GM23338 (cell line): ENCODE measurements at regions not wholly inside any gene's neighbourhood (a gene's known extent, or its start where the extent isn't known, plus 50 kb on each side); places are given as distances from the start of the nearest gene placed in this dataset.

Experiments used
- ATAC-seq: fragments of 200-7000 bp; cut with Tn5 transposase; 3 replicates; pipeline ENCODE4 v1.9.1; 2020
- DNase-seq: peaks from one replicate; pipeline ENCODE4 v3.0.0-alpha.2; 2015; ENCODE audit warnings: low spot score
- H2AFZ ChIP-seq: fragments of 200-600 bp; sonication (generic); 2 replicates; pipeline ENCODE4 v1.8.0; 2016; ENCODE audit warnings: antibody characterized with exemption, mild to moderate bottlenecking, moderate library complexity
- H3F3A ChIP-seq: fragments of 200-600 bp; sonication (generic); replicated peaks from 2 replicates; pipeline ENCODE4 v1.8.0; 2017; ENCODE audit warnings: antibody characterized with exemption, mixed run types, low read depth
- H3K27ac ChIP-seq: fragments of 200-600 bp; sonication (generic); 2 replicates; pipeline ENCODE4 v1.6.1; 2016; ENCODE audit warnings: low read depth
- H3K27me3 ChIP-seq: fragments of 200-600 bp; sonication (generic); 2 replicates; pipeline ENCODE4 v1.8.0; 2016; ENCODE audit warnings: mild to moderate bottlenecking, mixed run types, moderate library complexity; ENCODE audit not compliant: insufficient read depth
- H3K36me3 ChIP-seq: fragments of 200-600 bp; sonication (generic); 2 replicates; pipeline ENCODE4 v1.8.0; 2016; ENCODE audit warnings: mild to moderate bottlenecking; ENCODE audit not compliant: insufficient read depth
- H3K4me1 ChIP-seq: fragments of 200-600 bp; sonication (generic); 2 replicates; pipeline ENCODE4 v1.8.0; 2016; ENCODE audit warnings: mild to moderate bottlenecking, moderate library complexity; ENCODE audit not compliant: insufficient read depth
- H3K4me2 ChIP-seq: fragments of 200-600 bp; sonication (generic); 2 replicates; pipeline ENCODE4 v1.7.1; 2017; ENCODE audit warnings: mixed run types
- H3K4me3 ChIP-seq: fragments of 200-600 bp; sonication (generic); 2 replicates; pipeline ENCODE4 v1.6.1; 2016; ENCODE audit warnings: mixed run types
- H3K79me2 ChIP-seq: fragments of 200-600 bp; sonication (generic); replicated peaks from 2 replicates; pipeline ENCODE4 v1.8.0; 2017; ENCODE audit warnings: mild to moderate bottlenecking; ENCODE audit not compliant: insufficient read depth
- H3K9me2 ChIP-seq: fragments of 200-600 bp; sonication (generic); 2 replicates; pipeline ENCODE4 v1.8.0; 2017; ENCODE audit not compliant: insufficient read depth
- H4K20me1 ChIP-seq: fragments of 200-600 bp; sonication (generic); replicated peaks from 2 replicates; pipeline ENCODE4 v1.8.0; 2017; ENCODE audit warnings: mild to moderate bottlenecking; ENCODE audit not compliant: insufficient read depth
- H3K27ac Mint-ChIP-seq: 2 replicates; pipeline ENCODE4 v1.8.0; 2020; ENCODE audit warnings: inconsistent platforms, mild to moderate bottlenecking, moderate library complexity, mixed read lengths
- H3K27me3 Mint-ChIP-seq: 3 replicates; pipeline ENCODE4 v1.8.0; 2022; ENCODE audit warnings: low read depth, mild to moderate bottlenecking, moderate library complexity, mixed read lengths, inconsistent platforms; ENCODE audit not compliant: insufficient read depth, poor library complexity
- H3K36me3 Mint-ChIP-seq: 3 replicates; pipeline ENCODE4 v1.8.0; 2021; ENCODE audit warnings: low read depth, mild to moderate bottlenecking, inconsistent platforms, moderate library complexity, mixed read lengths
- H3K4me1 Mint-ChIP-seq: 3 replicates; pipeline ENCODE4 v1.8.0; 2020; ENCODE audit warnings: mild to moderate bottlenecking, inconsistent platforms, mixed read lengths
- H3K4me3 Mint-ChIP-seq: 3 replicates; pipeline ENCODE4 v1.8.0; 2021; ENCODE audit warnings: moderate library complexity, mild to moderate bottlenecking, inconsistent platforms, mixed read lengths
- H3K9me3 Mint-ChIP-seq: 3 replicates; pipeline ENCODE4 v1.8.0; 2020; ENCODE audit warnings: moderate library complexity, mild to moderate bottlenecking, inconsistent platforms, mixed read lengths
- CREB1 ChIP-seq: fragments of 250-450 bp; sonication (Bioruptor Pico); IDR thresholded peaks from 2 replicates; pipeline ENCODE4 v1.5.0; 2020; ENCODE audit warnings: low read depth, mild to moderate bottlenecking, moderate library complexity
- EZH2 ChIP-seq: fragments of 200-600 bp; sonication (generic); IDR thresholded peaks from one replicate; pipeline ENCODE4 v1.8.0; 2017; ENCODE audit warnings: antibody characterized with exemption, mild to moderate bottlenecking, low read depth; ENCODE audit not compliant: unreplicated experiment
- EZH2phosphoT487 ChIP-seq: fragments of 200-600 bp; sonication (generic); IDR thresholded peaks from one replicate; pipeline ENCODE4 v1.8.1; 2018; ENCODE audit warnings: antibody characterized with exemption; ENCODE audit not compliant: unreplicated experiment
- JUNB ChIP-seq: IDR thresholded peaks from one replicate; pipeline ENCODE4 v1.6.1; 2016; ENCODE audit warnings: antibody characterized with exemption; ENCODE audit not compliant: unreplicated experiment
- ZNF114 ChIP-seq: fragments of 250-450 bp; sonication (Bioruptor Pico); IDR thresholded peaks from 2 replicates; pipeline ENCODE4 v1.5.0; 2020; ENCODE audit warnings: mild to moderate bottlenecking, moderate library complexity
- TF ChIP-seq, protein P1 (sequence below): fragments of 250-450 bp; sonication (Bioruptor Pico); IDR thresholded peaks from 2 replicates; pipeline ENCODE4 v1.5.0; 2020; ENCODE audit warnings: mild to moderate bottlenecking, moderate library complexity
- TF ChIP-seq, protein P2 (sequence below): IDR thresholded peaks from 2 replicates; pipeline ENCODE4 v1.6.1; 2016; ENCODE audit warnings: antibody characterized with exemption

DNA sequence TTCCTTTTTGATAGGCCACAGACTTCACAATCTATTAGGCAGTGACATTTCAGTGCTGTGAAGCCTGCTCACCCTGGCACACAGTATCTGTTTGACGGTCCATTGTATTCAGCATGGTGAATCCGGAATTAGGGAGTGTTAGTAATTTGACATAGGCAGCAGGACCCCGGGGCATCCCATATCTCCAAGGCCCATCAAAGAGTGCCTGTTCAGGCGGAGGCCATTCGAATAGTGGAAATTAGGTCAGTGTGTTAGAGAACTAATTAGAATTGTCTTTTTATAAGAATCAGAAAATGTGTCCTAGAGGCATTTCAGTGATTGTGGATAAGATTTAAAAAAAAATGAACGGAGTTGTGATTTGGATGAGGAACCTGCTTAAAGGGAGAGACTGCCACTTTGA lies 818.8 kb upstream of the SOX11 start (continued):
- TF ChIP-seq, protein P1, sequence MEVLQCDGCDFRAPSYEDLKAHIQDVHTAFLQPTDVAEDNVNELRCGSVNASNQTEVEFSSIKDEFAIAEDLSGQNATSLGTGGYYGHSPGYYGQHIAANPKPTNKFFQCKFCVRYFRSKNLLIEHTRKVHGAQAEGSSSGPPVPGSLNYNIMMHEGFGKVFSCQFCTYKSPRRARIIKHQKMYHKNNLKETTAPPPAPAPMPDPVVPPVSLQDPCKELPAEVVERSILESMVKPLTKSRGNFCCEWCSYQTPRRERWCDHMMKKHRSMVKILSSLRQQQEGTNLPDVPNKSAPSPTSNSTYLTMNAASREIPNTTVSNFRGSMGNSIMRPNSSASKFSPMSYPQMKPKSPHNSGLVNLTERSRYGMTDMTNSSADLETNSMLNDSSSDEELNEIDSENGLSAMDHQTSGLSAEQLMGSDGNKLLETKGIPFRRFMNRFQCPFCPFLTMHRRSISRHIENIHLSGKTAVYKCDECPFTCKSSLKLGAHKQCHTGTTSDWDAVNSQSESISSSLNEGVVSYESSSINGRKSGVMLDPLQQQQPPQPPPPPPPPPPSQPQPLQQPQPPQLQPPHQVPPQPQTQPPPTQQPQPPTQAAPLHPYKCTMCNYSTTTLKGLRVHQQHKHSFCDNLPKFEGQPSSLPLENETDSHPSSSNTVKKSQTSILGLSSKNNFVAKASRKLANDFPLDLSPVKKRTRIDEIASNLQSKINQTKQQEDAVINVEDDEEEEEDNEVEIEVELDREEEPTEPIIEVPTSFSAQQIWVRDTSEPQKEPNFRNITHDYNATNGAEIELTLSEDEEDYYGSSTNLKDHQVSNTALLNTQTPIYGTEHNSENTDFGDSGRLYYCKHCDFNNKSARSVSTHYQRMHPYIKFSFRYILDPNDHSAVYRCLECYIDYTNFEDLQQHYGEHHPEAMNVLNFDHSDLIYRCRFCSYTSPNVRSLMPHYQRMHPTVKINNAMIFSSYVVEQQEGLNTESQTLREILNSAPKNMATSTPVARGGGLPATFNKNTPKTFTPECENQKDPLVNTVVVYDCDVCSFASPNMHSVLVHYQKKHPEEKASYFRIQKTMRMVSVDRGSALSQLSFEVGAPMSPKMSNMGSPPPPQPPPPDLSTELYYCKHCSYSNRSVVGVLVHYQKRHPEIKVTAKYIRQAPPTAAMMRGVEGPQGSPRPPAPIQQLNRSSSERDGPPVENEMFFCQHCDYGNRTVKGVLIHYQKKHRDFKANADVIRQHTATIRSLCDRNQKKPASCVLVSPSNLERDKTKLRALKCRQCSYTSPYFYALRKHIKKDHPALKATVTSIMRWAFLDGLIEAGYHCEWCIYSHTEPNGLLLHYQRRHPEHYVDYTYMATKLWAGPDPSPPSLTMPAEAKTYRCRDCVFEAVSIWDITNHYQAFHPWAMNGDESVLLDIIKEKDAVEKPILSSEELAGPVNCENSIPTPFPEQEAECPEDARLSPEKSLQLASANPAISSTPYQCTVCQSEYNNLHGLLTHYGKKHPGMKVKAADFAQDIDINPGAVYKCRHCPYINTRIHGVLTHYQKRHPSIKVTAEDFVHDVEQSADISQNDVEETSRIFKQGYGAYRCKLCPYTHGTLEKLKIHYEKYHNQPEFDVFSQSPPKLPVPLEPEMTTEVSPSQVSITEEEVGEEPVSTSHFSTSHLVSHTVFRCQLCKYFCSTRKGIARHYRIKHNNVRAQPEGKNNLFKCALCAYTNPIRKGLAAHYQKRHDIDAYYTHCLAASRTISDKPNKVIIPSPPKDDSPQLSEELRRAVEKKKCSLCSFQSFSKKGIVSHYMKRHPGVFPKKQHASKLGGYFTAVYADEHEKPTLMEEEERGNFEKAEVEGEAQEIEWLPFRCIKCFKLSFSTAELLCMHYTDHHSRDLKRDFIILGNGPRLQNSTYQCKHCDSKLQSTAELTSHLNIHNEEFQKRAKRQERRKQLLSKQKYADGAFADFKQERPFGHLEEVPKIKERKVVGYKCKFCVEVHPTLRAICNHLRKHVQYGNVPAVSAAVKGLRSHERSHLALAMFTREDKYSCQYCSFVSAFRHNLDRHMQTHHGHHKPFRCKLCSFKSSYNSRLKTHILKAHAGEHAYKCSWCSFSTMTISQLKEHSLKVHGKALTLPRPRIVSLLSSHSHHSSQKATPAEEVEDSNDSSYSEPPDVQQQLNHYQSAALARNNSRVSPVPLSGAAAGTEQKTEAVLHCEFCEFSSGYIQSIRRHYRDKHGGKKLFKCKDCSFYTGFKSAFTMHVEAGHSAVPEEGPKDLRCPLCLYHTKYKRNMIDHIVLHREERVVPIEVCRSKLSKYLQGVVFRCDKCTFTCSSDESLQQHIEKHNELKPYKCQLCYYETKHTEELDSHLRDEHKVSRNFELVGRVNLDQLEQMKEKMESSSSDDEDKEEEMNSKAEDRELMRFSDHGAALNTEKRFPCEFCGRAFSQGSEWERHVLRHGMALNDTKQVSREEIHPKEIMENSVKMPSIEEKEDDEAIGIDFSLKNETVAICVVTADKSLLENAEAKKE (CRISPR knock-in tag): no peak
- TF ChIP-seq EZH2 (no peak), CREB1 (no peak), JUNB (no peak), ZNF114 (CRISPR knock-in tag) (no peak), EZH2phosphoT487 (no peak)
- TF ChIP-seq, protein P2, sequence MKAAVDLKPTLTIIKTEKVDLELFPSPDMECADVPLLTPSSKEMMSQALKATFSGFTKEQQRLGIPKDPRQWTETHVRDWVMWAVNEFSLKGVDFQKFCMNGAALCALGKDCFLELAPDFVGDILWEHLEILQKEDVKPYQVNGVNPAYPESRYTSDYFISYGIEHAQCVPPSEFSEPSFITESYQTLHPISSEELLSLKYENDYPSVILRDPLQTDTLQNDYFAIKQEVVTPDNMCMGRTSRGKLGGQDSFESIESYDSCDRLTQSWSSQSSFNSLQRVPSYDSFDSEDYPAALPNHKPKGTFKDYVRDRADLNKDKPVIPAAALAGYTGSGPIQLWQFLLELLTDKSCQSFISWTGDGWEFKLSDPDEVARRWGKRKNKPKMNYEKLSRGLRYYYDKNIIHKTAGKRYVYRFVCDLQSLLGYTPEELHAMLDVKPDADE: no peak

DNA sequence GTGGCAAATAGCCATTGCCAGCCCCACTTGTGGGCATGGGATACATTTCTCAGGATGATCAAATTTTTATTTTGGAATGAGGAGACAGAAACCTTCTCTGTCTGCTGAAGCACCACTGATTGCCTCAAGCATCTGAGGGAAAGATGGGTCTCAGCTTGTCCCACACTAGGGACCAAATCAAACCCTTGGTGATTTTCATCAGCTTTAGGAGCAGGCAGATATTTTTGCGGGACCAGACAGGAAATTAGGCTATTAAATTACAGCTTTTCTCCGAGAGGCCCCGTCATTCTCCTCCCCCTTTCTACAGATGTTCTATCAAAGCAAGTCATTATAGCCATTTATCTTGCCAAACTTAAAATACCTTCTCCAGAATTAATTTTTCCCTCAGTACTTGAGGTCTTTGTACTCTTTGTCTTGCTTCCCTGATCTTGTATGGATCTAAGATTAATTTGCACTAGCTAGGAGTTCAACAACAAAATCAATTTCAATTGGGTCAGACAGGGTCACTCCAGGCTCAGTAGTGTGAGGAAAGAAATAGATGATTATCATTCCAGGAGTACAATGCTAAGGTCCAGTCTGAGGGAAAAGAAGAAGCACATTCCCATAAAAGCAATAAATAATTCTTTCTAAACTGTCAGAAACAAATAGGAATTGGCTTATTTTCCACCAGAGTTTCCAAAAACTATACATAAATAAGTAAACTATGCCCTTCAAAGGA lies 818.1 kb upstream of the SOX11 start:
- Histone ChIP-seq H3F3A (no peaks in the 10 kb centered on the region), H3K79me2 (no peaks in the 10 kb centered on the region), H3K27me3 (no peaks in the 10 kb centered on the region), H2AFZ (no peak overlapping the region), H3K4me2 (no peak overlapping the region), H3K4me1 (no peaks in the 10 kb centered on the region), H3K4me3 (no peak overlapping the region), H3K9me2 (no peaks in the 10 kb centered on the region), H3K36me3 (no peaks in the 10 kb centered on the region; the same call in 1 of the 2 replicates), H3K27ac (no peak overlapping the region), H4K20me1 (no peaks in the 10 kb centered on the region)
- Mint-ChIP-seq H3K27me3 (no peaks in the 10 kb centered on the region), H3K4me1 (no peaks in the 10 kb centered on the region), H3K36me3 (peaks cover 5% of the 10 kb centered on the region; the same call in 1 of the 3 replicates), H3K27ac (no peak overlapping the region), H3K9me3 (peaks cover 68% of the 10 kb centered on the region), H3K4me3 (no peak overlapping the region)
- ATAC-seq: no peak
- DNase-seq: no peak
- TF ChIP-seq, protein P1 (CRISPR knock-in tag): no peak
- no peak for TF ChIP-seq ZNF114 (CRISPR knock-in tag)
